ENCODE measurements at regions not wholly inside any gene's neighbourhood (a gene's known extent, or its start where the extent isn't known, plus 50 kb on each side); places are given as distances from the start of the nearest gene placed in this dataset.

GRCh38 chr9:100927763-100928162 is 100.8 kb upstream of the PLPPR1 start:
- in situ Hi-C loops (cut with HindIII; ENCODE audit: low pct_unique_long_range_greater_than_20kb, low sequenced_read_pairs) (no loop called here), intact Hi-C loops (cut with micrococcal nuclease; ENCODE audit: unreplicated experiment) (no loop called here)
- TF ChIP-seq POLR2AphosphoS5 (IDR thresholded peaks at IDR 0.05; ENCODE audit: low read depth, low read length) = no peak
- no peak for TF ChIP-seq SIN3A (IDR thresholded peaks at IDR 0.05; ENCODE audit: borderline replicate concordance, insufficient read depth, low read depth, low read length)
- no peak for TF ChIP-seq TCF7L2 (IDR thresholded peaks at IDR 0.05; ENCODE audit: low read depth, low read length)
- no peak for TF ChIP-seq CTCF (IDR thresholded peaks at IDR 0.05)
- TF ChIP-seq, protein P1, sequence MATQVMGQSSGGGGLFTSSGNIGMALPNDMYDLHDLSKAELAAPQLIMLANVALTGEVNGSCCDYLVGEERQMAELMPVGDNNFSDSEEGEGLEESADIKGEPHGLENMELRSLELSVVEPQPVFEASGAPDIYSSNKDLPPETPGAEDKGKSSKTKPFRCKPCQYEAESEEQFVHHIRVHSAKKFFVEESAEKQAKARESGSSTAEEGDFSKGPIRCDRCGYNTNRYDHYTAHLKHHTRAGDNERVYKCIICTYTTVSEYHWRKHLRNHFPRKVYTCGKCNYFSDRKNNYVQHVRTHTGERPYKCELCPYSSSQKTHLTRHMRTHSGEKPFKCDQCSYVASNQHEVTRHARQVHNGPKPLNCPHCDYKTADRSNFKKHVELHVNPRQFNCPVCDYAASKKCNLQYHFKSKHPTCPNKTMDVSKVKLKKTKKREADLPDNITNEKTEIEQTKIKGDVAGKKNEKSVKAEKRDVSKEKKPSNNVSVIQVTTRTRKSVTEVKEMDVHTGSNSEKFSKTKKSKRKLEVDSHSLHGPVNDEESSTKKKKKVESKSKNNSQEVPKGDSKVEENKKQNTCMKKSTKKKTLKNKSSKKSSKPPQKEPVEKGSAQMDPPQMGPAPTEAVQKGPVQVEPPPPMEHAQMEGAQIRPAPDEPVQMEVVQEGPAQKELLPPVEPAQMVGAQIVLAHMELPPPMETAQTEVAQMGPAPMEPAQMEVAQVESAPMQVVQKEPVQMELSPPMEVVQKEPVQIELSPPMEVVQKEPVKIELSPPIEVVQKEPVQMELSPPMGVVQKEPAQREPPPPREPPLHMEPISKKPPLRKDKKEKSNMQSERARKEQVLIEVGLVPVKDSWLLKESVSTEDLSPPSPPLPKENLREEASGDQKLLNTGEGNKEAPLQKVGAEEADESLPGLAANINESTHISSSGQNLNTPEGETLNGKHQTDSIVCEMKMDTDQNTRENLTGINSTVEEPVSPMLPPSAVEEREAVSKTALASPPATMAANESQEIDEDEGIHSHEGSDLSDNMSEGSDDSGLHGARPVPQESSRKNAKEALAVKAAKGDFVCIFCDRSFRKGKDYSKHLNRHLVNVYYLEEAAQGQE (IDR thresholded peaks at IDR 0.05; ENCODE audit: insufficient read depth in 1 of 2, low read depth in 2 of 2, low read length in 1 of 2) = no peak
- Histone ChIP-seq H3K4me1 (ENCODE audit: control insufficient read depth, insufficient read depth, low read length) (no peaks in the 10 kb centered on the region), H3K9me3 (ENCODE audit: control insufficient read depth, insufficient read depth, low read depth, low read length) (no peaks in the 10 kb centered on the region), H3K36me3 (ENCODE audit: control insufficient read depth, insufficient read depth, low read length) (no peaks in the 10 kb centered on the region), H3K27me3 (ENCODE audit: control insufficient read depth, insufficient read depth, low read length) (no peaks in the 10 kb centered on the region), H3K27ac (ENCODE audit: low read length) (no peak overlapping the region), H3K4me3 (ENCODE audit: low read depth in 2 of 2, low read length in 2 of 2) (no peak overlapping the region)
- no peak for ATAC-seq
- DNase-seq (ENCODE audit: low read depth, low spot score) = no peak
- no TSS peak for BruUV-seq (replicated peaks)
- ChIA-PET POLR2A (no interaction called here), CTCF (no interaction called here)

DNA sequence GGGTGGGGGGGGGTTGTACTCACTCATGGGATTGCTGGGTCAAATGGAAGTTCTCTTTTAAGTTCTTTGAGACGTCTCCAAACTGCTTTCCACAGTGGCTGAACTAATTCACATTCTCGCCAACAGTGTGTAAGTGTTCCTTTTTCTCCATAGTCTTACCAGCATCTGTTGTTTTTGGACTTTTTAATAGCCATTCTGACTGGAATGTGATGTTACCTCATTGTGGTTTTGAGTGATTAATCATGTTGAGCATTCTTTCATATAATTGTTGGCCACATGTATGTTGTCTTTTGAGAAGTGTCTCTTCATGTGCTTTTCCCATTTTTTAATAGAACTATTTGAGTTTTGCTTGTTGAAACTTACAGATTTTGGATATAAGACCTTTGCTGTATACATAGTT is 94.9 kb upstream of the PLPPR1 start:
- Histone ChIP-seq H3K9me3 (ENCODE audit: control insufficient read depth, insufficient read depth, low read depth, low read length) (no peaks in the 10 kb centered on the region), H3K36me3 (ENCODE audit: control insufficient read depth, insufficient read depth, low read length) (no peaks in the 10 kb centered on the region), H3K4me3 (ENCODE audit: low read depth in 2 of 2, low read length in 2 of 2) (no peak overlapping the region), H3K27me3 (ENCODE audit: control insufficient read depth, insufficient read depth, low read length) (no peaks in the 10 kb centered on the region), H3K27ac (ENCODE audit: low read length) (no peak overlapping the region), H3K4me1 (ENCODE audit: control insufficient read depth, insufficient read depth, low read length) (no peaks in the 10 kb centered on the region)
- in situ Hi-C loops (cut with HindIII; ENCODE audit: low pct_unique_long_range_greater_than_20kb, low sequenced_read_pairs) = no loop called here
- TF ChIP-seq POLR2AphosphoS5 (IDR thresholded peaks at IDR 0.05; ENCODE audit: low read depth, low read length) (no peak), CTCF (IDR thresholded peaks at IDR 0.05) (no peak), SIN3A (IDR thresholded peaks at IDR 0.05; ENCODE audit: borderline replicate concordance, insufficient read depth, low read depth, low read length) (no peak), TCF7L2 (IDR thresholded peaks at IDR 0.05; ENCODE audit: low read depth, low read length) (no peak)
- TF ChIP-seq, protein P1 (IDR thresholded peaks at IDR 0.05; ENCODE audit: insufficient read depth in 1 of 2, low read depth in 2 of 2, low read length in 1 of 2) = no peak
- ChIA-PET CTCF (no interaction called here), POLR2A (no interaction called here)
- ATAC-seq (no peak), DNase-seq (ENCODE audit: low read depth, low spot score) (no peak)
- BruUV-seq (replicated peaks) = no TSS peak
- intact Hi-C loops (cut with micrococcal nuclease; ENCODE audit: unreplicated experiment) = no loop called here

Measured in Panc1 (cell line).